ENCODE measurements at regions not wholly inside any gene's neighbourhood (a gene's known extent, or its start where the extent isn't known, plus 50 kb on each side); places are given as distances from the start of the nearest gene placed in this dataset.
"Not testable (repeated sequence)": the region's sequence is repeated elsewhere in the genome, so short reads cannot be mapped to it uniquely, and the experiment has no call there.

GRCh38 chr16:51261919-51262318 lies 110.8 kb upstream of the SALL1 start:
- Histone ChIP-seq H4K20me1 (ENCODE audit: insufficient read depth, low read length) (no peaks in the 10 kb centered on the region), H3K4me2 (ENCODE audit: low read length) (no peak overlapping the region), H3K27ac (ENCODE audit: low read depth, low read length, poor library complexity, severe bottlenecking) (no peak overlapping the region), H3K9me2 (ENCODE audit: insufficient read depth, low read length) (no peaks in the 10 kb centered on the region), H3K4me3 (ENCODE audit: low read depth, low read length, poor library complexity, severe bottlenecking) (no peak overlapping the region), H3K36me3 (ENCODE audit: insufficient read depth, low read length) (no peaks in the 10 kb centered on the region), H3K79me2 (ENCODE audit: insufficient read depth, low read depth, low read length) (no peaks in the 10 kb centered on the region), H2AFZ (ENCODE audit: low read length) (no peak overlapping the region), H3K4me1 (ENCODE audit: insufficient read depth, low read length, poor library complexity, severe bottlenecking) (no peaks in the 10 kb centered on the region), H3K9me3 (ENCODE audit: low read length) (no peaks in the 10 kb centered on the region)
- BruUV-seq (replicated peaks), result no TSS peak
- ChIA-PET CTCF (ENCODE audit: unreplicated experiment) (no interaction called here), POLR2A (no interaction called here)
- intact Hi-C loops (cut with micrococcal nuclease; ENCODE audit: unreplicated experiment), result no loop called here
- DNase-seq (ENCODE audit: low spot score), result no peak
- TF ChIP-seq CTCF (conservative IDR thresholded peaks at IDR 0.05; ENCODE audit: low read length), result no peak
- TF ChIP-seq EZH2phosphoT487 (IDR thresholded peaks at IDR 0.05; ENCODE audit: borderline replicate concordance, low read depth, low read length), result no peak

GRCh38 chr16:51255349-51255972 lies 104.4 kb upstream of the SALL1 start:
- no peaks in the 10 kb centered on the region for H3K9me2 ChIP-seq (ENCODE audit: insufficient read depth, low read length)
- DNase-seq (ENCODE audit: low spot score), result no peak
- no peaks in the 10 kb centered on the region for H3K79me2 ChIP-seq (ENCODE audit: insufficient read depth, low read depth, low read length)
- no peaks in the 10 kb centered on the region for H3K4me1 ChIP-seq (ENCODE audit: insufficient read depth, low read length, poor library complexity, severe bottlenecking)
- intact Hi-C loops (cut with micrococcal nuclease; ENCODE audit: unreplicated experiment), result no loop called here
- CTCF ChIA-PET (ENCODE audit: unreplicated experiment), result no interaction called here
- H3K9me3 ChIP-seq (ENCODE audit: low read length), result no peaks in the 10 kb centered on the region
- no peak overlapping the region for H2AFZ ChIP-seq (ENCODE audit: low read length)
- no peaks in the 10 kb centered on the region for H4K20me1 ChIP-seq (ENCODE audit: insufficient read depth, low read length)
- H3K4me2 ChIP-seq (ENCODE audit: low read length), result no peak overlapping the region
- TF ChIP-seq EZH2phosphoT487 (IDR thresholded peaks at IDR 0.05; ENCODE audit: borderline replicate concordance, low read depth, low read length) (no peak), CTCF (conservative IDR thresholded peaks at IDR 0.05; ENCODE audit: low read length) (no peak)
- POLR2A ChIA-PET, result no interaction called here
- no TSS peak for BruUV-seq (replicated peaks)
- H3K4me3 ChIP-seq (ENCODE audit: low read depth, low read length, poor library complexity, severe bottlenecking), result no peak overlapping the region
- no peaks in the 10 kb centered on the region for H3K36me3 ChIP-seq (ENCODE audit: insufficient read depth, low read length)
- H3K27ac ChIP-seq (ENCODE audit: low read depth, low read length, poor library complexity, severe bottlenecking), result no peak overlapping the region

- H3K27ac ChIP-seq (ENCODE audit: low read depth, low read length, poor library complexity, severe bottlenecking); H3K36me3 ChIP-seq (ENCODE audit: insufficient read depth, low read length); POLR2A ChIA-PET; H3K4me2 ChIP-seq (ENCODE audit: low read length); H3K9me3 ChIP-seq (ENCODE audit: low read length); CTCF ChIA-PET (ENCODE audit: unreplicated experiment); intact Hi-C loops (cut with micrococcal nuclease; ENCODE audit: unreplicated experiment); H3K79me2 ChIP-seq (ENCODE audit: insufficient read depth, low read depth, low read length); DNase-seq (ENCODE audit: low spot score); H3K4me1 ChIP-seq (ENCODE audit: insufficient read depth, low read length, poor library complexity, severe bottlenecking); BruUV-seq (replicated peaks); H4K20me1 ChIP-seq (ENCODE audit: insufficient read depth, low read length); H2AFZ ChIP-seq (ENCODE audit: low read length); H3K9me2 ChIP-seq (ENCODE audit: insufficient read depth, low read length); H3K4me3 ChIP-seq (ENCODE audit: low read depth, low read length, poor library complexity, severe bottlenecking): not testable (repeated sequence)
These were observed 103.3 kb upstream of the SALL1 start for GRCh38 chr16:51254390-51254789.

Measured in OCI-LY7 (cell line).